HFFc6 (cell line): ENCODE measurements at regions not wholly inside any gene's neighbourhood (a gene's known extent, or its start where the extent isn't known, plus 50 kb on each side); places are given as distances from the start of the nearest gene placed in this dataset.

Experiments
- DNase-seq: peaks from one replicate; pipeline ENCODE4 v3.0.0-alpha.2; 2018
- H3K27ac Mint-ChIP-seq: 2 replicates; pipeline ENCODE4 v1.8.0; 2020; ENCODE audit warnings: mild to moderate bottlenecking, mixed read lengths
- H3K27me3 Mint-ChIP-seq: 2 replicates; pipeline ENCODE4 v1.8.0; 2021; ENCODE audit warnings: mild to moderate bottlenecking, moderate library complexity, mixed read lengths; ENCODE audit not compliant: insufficient read depth
- H3K36me3 Mint-ChIP-seq: 2 replicates; pipeline ENCODE4 v1.8.0; 2021; ENCODE audit warnings: low read depth, mixed read lengths
- H3K4me1 Mint-ChIP-seq: 2 replicates; pipeline ENCODE4 v1.8.0; 2020; ENCODE audit warnings: low read depth, mixed read lengths
- H3K4me3 Mint-ChIP-seq: 2 replicates; pipeline ENCODE4 v1.8.0; 2020; ENCODE audit warnings: mild to moderate bottlenecking, moderate library complexity, mixed read lengths
- H3K9me3 Mint-ChIP-seq: 2 replicates; pipeline ENCODE4 v1.8.0; 2020; ENCODE audit warnings: mild to moderate bottlenecking, mixed read lengths
- TF ChIP-seq, protein P1 (sequence below): fragments of 200-600 bp; sonication (generic); IDR thresholded peaks from 2 replicates; pipeline ENCODE4 v1.5.0; 2021; ENCODE audit warnings: antibody characterized with exemption, mild to moderate bottlenecking

DNA sequence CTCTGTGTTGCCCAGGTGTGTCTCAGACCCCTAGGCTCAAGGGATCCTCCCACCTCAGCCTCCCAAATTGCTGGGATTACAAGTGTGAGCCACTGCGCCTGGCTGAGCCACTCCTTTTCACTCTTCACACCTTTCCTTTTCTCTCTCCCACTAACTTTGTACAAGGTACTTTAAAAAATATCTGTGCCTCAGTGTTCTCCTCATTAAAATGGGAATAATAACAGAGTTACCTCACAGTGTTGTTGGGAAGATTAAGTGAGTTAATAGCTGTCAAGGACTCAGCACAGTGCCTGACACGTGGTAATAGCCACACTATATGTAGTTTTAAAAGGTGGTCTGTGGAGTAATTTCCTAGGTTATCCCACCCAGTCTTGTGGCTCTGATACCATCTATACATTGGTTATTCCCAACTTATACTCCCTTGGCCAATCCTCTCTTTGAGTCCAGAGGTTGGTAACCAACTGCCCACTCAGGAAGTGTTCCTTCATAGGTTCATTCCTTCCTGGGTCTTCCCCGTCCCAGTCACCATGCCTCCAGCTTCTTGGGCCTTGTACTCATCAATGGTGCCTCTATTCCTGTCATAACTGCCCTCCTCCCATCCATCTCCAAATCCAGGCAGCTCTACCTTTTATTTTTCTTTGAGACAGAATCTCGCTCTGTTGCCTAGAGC is 78.6 kb upstream of the NAA20 start:
- H3K27me3 Mint-ChIP-seq = peaks cover 2% of the 10 kb centered on the region; the same call in 1 of the 2 replicates

DNA sequence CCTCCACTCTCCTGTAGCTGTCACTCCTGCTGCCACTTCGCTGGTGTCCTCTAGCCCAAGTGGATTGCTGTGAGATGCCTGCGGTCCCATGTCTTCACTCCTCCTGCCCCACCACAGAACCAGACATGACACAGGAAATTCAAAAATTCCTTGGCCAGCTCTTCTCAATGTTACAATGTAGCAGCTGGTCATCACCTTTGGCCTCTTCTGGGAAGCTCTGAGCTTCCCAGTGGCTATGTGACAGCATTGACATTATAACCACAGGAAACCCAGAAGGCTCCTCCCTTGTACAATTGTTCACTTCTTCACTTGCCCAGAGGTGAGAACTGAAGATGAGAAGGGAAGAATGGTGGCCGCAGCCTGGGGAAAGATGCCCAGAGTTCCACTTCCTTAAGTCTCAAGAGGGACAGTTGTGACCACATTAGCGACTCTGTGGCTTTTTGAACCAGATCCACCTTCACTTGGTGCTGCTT is 76.1 kb upstream of the NAA20 start:
- TF ChIP-seq, protein P1, sequence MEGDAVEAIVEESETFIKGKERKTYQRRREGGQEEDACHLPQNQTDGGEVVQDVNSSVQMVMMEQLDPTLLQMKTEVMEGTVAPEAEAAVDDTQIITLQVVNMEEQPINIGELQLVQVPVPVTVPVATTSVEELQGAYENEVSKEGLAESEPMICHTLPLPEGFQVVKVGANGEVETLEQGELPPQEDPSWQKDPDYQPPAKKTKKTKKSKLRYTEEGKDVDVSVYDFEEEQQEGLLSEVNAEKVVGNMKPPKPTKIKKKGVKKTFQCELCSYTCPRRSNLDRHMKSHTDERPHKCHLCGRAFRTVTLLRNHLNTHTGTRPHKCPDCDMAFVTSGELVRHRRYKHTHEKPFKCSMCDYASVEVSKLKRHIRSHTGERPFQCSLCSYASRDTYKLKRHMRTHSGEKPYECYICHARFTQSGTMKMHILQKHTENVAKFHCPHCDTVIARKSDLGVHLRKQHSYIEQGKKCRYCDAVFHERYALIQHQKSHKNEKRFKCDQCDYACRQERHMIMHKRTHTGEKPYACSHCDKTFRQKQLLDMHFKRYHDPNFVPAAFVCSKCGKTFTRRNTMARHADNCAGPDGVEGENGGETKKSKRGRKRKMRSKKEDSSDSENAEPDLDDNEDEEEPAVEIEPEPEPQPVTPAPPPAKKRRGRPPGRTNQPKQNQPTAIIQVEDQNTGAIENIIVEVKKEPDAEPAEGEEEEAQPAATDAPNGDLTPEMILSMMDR = no peak
- Mint-ChIP-seq H3K4me3 (no peak overlapping the region), H3K4me1 (peaks cover 30% of the 10 kb centered on the region), H3K27ac (no peak overlapping the region), H3K36me3 (0 out of 2 replicates have a peak, but pooled peaks cover 4% of the 10 kb centered on the region), H3K9me3 (no peaks in the 10 kb centered on the region), H3K27me3 (peaks cover 3% of the 10 kb centered on the region; the same call in 1 of the 2 replicates)
- no peak for DNase-seq

More for the DNA sequence above, 78.6 kb upstream of the NAA20 start:
- Mint-ChIP-seq H3K36me3 (0 out of 2 replicates have a peak, but pooled peaks cover 10% of the 10 kb centered on the region), H3K9me3 (no peaks in the 10 kb centered on the region), H3K4me1 (peaks cover 14% of the 10 kb centered on the region), H3K4me3 (no peak overlapping the region), H3K27ac (no peak overlapping the region)
- TF ChIP-seq, protein P1 = no peak
- no peak for DNase-seq

DNA sequence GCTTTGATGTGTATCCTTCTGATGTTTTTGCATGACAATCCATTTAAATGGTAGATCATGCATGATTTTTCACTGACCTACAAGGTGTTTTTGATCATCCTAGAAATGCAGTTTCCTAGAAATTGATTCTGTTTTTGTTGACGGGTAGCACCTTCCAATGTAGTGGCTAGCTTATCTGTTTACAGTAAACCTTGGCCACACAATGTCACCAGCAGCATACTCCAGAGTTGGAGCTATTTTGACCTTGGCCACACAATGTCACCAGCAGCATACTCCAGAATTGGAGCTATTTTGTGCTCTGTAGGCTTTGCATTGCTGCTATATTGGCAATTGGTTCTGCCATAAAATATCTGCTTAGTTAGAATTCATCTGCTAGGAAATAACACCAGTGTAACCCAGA is 74.6 kb upstream of the NAA20 start:
- no peak overlapping the region for H3K27ac Mint-ChIP-seq
- TF ChIP-seq, protein P1 = no peak
- 0 out of 2 replicates have a peak, but pooled peaks cover 4% of the 10 kb centered on the region for H3K36me3 Mint-ChIP-seq
- peaks cover 3% of the 10 kb centered on the region; the same call in 1 of the 2 replicates for H3K27me3 Mint-ChIP-seq
- no peak for DNase-seq
- no peak overlapping the region for H3K4me3 Mint-ChIP-seq
- H3K4me1 Mint-ChIP-seq = peaks cover 37% of the 10 kb centered on the region
- H3K9me3 Mint-ChIP-seq = no peaks in the 10 kb centered on the region

DNA sequence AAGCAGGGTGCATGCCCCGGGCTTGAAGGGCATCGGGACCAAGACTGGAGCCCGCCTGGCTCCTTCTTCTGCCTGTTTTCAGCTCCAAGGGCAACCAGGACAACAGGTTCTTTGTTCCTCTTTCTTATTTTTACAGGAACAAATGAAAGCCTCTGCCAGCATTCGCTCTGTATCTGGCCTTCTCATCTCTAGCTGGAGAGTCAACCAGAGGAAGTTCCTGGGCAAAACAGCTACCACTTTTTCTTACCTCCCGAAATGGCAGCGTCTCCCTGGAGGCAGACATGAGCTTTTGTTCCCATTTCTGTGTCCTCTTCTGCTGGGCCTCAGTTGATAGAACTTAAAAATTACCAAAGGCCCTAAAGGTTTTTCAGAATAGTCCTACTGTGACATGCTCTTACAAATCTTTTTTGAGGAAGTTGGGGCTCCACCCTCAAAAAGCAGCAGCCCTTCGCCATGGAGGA is 74.1 kb upstream of the NAA20 start:
- H3K9me3 Mint-ChIP-seq = no peaks in the 10 kb centered on the region
- no peak for DNase-seq
- peaks cover 42% of the 10 kb centered on the region for H3K4me1 Mint-ChIP-seq
- 0 out of 2 replicates have a peak, but pooled peaks cover under 1% of the 10 kb centered on the region for H3K36me3 Mint-ChIP-seq
- TF ChIP-seq, protein P1 = no peak
- no peak overlapping the region for H3K4me3 Mint-ChIP-seq
- H3K27me3 Mint-ChIP-seq = peaks cover 3% of the 10 kb centered on the region; the same call in 1 of the 2 replicates
- H3K27ac Mint-ChIP-seq = no peak overlapping the region

DNA sequence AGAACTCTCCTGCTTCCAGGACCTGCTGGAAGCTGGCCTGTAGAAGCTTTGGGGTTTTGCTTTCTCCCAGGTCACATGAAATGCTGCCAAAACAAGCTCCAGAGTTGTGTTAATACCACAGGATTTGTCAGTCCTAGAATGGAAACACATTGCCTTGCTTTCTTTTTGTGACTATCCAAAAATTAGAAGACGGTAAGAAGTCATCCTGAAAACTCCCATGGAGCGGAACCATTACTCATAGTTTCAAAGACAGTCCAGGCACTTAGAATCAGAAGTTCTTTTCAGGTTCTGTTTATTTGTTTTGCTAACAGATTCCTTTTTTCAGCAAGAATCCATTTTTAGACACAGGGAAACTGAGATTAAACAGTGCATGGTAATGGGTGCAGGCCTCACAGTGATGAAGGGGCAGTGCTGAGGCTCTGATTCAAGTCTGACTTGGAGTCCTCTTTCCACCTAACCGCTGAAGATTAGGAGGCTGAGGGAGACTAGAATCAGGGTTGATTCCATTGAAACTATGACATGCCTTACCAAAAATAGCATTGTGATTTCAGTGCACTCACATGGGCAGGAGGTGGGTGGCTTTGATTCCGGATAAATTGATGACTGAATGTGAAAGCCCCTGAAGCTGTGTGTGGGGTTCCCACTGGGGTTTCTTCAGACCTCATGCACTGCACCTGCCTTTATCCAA is 72.2 kb upstream of the NAA20 start:
- Mint-ChIP-seq H3K27ac (peak overlapping the region; percentile 74), H3K9me3 (no peaks in the 10 kb centered on the region), H3K4me1 (peaks cover 44% of the 10 kb centered on the region), H3K36me3 (no peaks in the 10 kb centered on the region), H3K4me3 (peak overlapping the region; percentile 22; the same call in 1 of the 2 replicates), H3K27me3 (peaks cover 3% of the 10 kb centered on the region; the same call in 1 of the 2 replicates)
- TF ChIP-seq, protein P1 = no peak
- peak; percentile 9 for DNase-seq
